Neuronal stem cell (in vitro differentiated cells): ENCODE measurements at regions not wholly inside any gene's neighbourhood (a gene's known extent, or its start where the extent isn't known, plus 50 kb on each side); places are given as distances from the start of the nearest gene placed in this dataset.

Experiments
- DNase-seq: peaks from one replicate; pipeline ENCODE4 v3.0.0-alpha.2; 2013; ENCODE audit warnings: low spot score
- H2AFZ ChIP-seq: one replicate; pipeline ENCODE4 v1.6.1; 2013; ENCODE audit warnings: mild to moderate bottlenecking, low read length, inconsistent platforms
- H2AK5ac ChIP-seq: 2 replicates; pipeline ENCODE4 v1.6.1; 2013; ENCODE audit warnings: low read depth, mild to moderate bottlenecking, inconsistent platforms, low read length, moderate library complexity, mixed read lengths
- H2BK120ac ChIP-seq: 2 replicates; pipeline ENCODE4 v1.6.1; 2013; ENCODE audit warnings: low read depth, mild to moderate bottlenecking, inconsistent platforms, low read length, moderate library complexity, mixed read lengths
- H2BK12ac ChIP-seq: one replicate; pipeline ENCODE4 v1.6.1; 2013; ENCODE audit warnings: low read length, inconsistent platforms
- H2BK15ac ChIP-seq: 2 replicates; pipeline ENCODE4 v1.6.1; 2013; ENCODE audit warnings: mild to moderate bottlenecking, low read length, inconsistent platforms, mixed read lengths
- H2BK5ac ChIP-seq: one replicate; pipeline ENCODE4 v1.6.1; 2013; ENCODE audit warnings: inconsistent platforms, mild to moderate bottlenecking, low read length, moderate library complexity
- H3K14ac ChIP-seq: one replicate; pipeline ENCODE4 v1.6.1; 2013; ENCODE audit warnings: low read length, inconsistent platforms
- H3K18ac ChIP-seq: 2 replicates; pipeline ENCODE4 v1.6.1; 2013; ENCODE audit warnings: low read length, inconsistent platforms
- H3K23ac ChIP-seq: 2 replicates; pipeline ENCODE4 v1.6.1; 2013; ENCODE audit warnings: low read depth, mild to moderate bottlenecking, mixed read lengths, low read length, inconsistent platforms; ENCODE audit not compliant: poor library complexity
- H3K27ac ChIP-seq: replicated peaks from 3 replicates; pipeline ENCODE4 v1.5.1; 2013; ENCODE audit warnings: low read length, inconsistent platforms
- H3K27me3 ChIP-seq, 3 experiments: 2 replicates each; pipeline ENCODE4 v1.6.1; 2013; ENCODE audit warnings: low read length in 3 of 3, mild to moderate bottlenecking in 2 of 3, inconsistent platforms in 1 of 3, low read depth in 1 of 3, mixed read lengths in 1 of 3, moderate library complexity in 1 of 3; ENCODE audit not compliant: control insufficient read depth in 3 of 3, insufficient read depth in 3 of 3
- H3K36me3 ChIP-seq, 2 donors: replicated peaks in 1 of 2; 2 replicates each; pipeline ENCODE4 v1.6.1; 2013; ENCODE audit warnings: low read length in 2 of 2; ENCODE audit not compliant: control insufficient read depth in 2 of 2, insufficient read depth in 2 of 2
- H3K4ac ChIP-seq: 2 replicates; pipeline ENCODE4 v1.6.1; 2013; ENCODE audit warnings: inconsistent platforms, mild to moderate bottlenecking, low read length, moderate library complexity
- H3K4me1 ChIP-seq, 2 donors: 1 replicate in 1 of 2; 2 replicates in 1 of 2; pipeline ENCODE4 v1.6.1; 2013; ENCODE audit warnings: low read length in 2 of 2, low read depth in 1 of 2; ENCODE audit not compliant: control insufficient read depth in 2 of 2, insufficient read depth in 1 of 2
- H3K4me2 ChIP-seq: one replicate; pipeline ENCODE4 v1.6.1; 2013; ENCODE audit warnings: mild to moderate bottlenecking, low read length, inconsistent platforms; ENCODE audit not compliant: insufficient read depth, poor library complexity, severe bottlenecking
- H3K4me3 ChIP-seq, 2 donors: 2 replicates each; pipeline ENCODE4 v1.5.1; 2013; ENCODE audit warnings: low read length in 2 of 2, mild to moderate bottlenecking in 2 of 2, inconsistent platforms in 1 of 2, moderate library complexity in 1 of 2
- H3K79me1 ChIP-seq: one replicate; pipeline ENCODE4 v1.6.1; 2013; ENCODE audit warnings: low read depth, mild to moderate bottlenecking, inconsistent platforms, low read length, moderate library complexity
- H3K9ac ChIP-seq: one replicate; pipeline ENCODE4 v1.6.1; 2013; ENCODE audit warnings: mild to moderate bottlenecking, low read depth, low read length, inconsistent platforms; ENCODE audit not compliant: poor library complexity
- H3K9me3 ChIP-seq, 2 donors: replicated peaks in 1 of 2; 2 replicates each; pipeline versions ENCODE3 to v1.6.1; 2013; ENCODE audit warnings: low read length in 2 of 2, mild to moderate bottlenecking in 2 of 2, inconsistent platforms in 1 of 2, low read depth in 1 of 2, mixed read lengths in 1 of 2, moderate library complexity in 1 of 2; ENCODE audit not compliant: control insufficient read depth in 2 of 2, insufficient read depth in 1 of 2
- H4K8ac ChIP-seq: one replicate; pipeline ENCODE4 v1.6.1; 2013; ENCODE audit warnings: low read depth, mild to moderate bottlenecking, inconsistent platforms, low read length, moderate library complexity
- H4K91ac ChIP-seq: one replicate; pipeline ENCODE4 v1.6.1; 2013; ENCODE audit warnings: low read length, low read depth, mild to moderate bottlenecking, inconsistent platforms; ENCODE audit not compliant: poor library complexity
- WGBS, 2 donors: extraction: QIAGEN DNeasy Blood & Tissue Kit; methylation state at CpG; one replicate each; pipeline ENCODE4 v1.1.7; 2013; ENCODE audit warnings: missing lambda C conversion rate in 2 of 2, mixed read lengths in 1 of 2; ENCODE audit not compliant: insufficient read length in 2 of 2, insufficient replicate concordance in 1 of 2; ENCODE audit errors: extremely low coverage in 2 of 2; 5-methylcytosine and 5-hydroxymethylcytosine counted together

DNA sequence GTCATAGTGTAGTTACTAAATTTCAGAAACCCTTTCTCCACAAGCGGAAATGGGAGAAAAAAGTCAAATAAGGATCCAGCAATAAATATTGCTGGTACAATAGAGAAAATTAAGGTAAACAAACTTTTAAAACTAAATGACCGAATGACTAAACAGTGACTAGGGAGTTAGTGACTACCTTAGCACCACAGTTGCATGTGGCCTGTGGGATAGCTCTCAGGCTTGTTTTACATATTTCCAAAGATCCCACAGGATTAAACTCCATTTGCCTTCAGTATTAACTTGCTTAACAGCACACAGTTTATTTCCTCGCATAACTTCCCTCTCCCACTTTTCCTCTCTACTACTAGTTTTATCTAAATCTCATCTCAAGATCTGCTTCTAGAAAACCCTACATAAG lies 824.3 kb upstream of the KLHL1 start:
- H3K9ac ChIP-seq = no peak overlapping the region
- no peak overlapping the region for H4K91ac ChIP-seq
- H3K4ac ChIP-seq = no peak overlapping the region
- H3K36me3 ChIP-seq = no peaks in the 10 kb centered on the region
- no peaks in the 10 kb centered on the region for H3K79me1 ChIP-seq
- DNase-seq = no peak
- no peak overlapping the region for H4K8ac ChIP-seq
- no peak overlapping the region for H2AK5ac ChIP-seq
- no peak overlapping the region for H2AFZ ChIP-seq
- H3K18ac ChIP-seq = no peak overlapping the region
- H3K4me2 ChIP-seq = no peak overlapping the region
- H2BK12ac ChIP-seq = no peak overlapping the region
- no peak overlapping the region for H3K4me3 ChIP-seq
- no peak overlapping the region for H3K27ac ChIP-seq
- H3K4me1 ChIP-seq = no peaks in the 10 kb centered on the region
- H3K9me3 ChIP-seq = no peaks in the 10 kb centered on the region
- H3K27me3 ChIP-seq = no peaks in the 10 kb centered on the region
- H2BK5ac ChIP-seq = no peak overlapping the region
- no peak overlapping the region for H2BK15ac ChIP-seq
- no peak overlapping the region for H3K23ac ChIP-seq
- no peak overlapping the region for H3K14ac ChIP-seq
- WGBS, 2 donors = 100% methylated on average over 1 of the region's 3 CpGs; no CpG with 5 or more reads in 1 of the 2 donors
- H2BK120ac ChIP-seq = no peak overlapping the region

DNA sequence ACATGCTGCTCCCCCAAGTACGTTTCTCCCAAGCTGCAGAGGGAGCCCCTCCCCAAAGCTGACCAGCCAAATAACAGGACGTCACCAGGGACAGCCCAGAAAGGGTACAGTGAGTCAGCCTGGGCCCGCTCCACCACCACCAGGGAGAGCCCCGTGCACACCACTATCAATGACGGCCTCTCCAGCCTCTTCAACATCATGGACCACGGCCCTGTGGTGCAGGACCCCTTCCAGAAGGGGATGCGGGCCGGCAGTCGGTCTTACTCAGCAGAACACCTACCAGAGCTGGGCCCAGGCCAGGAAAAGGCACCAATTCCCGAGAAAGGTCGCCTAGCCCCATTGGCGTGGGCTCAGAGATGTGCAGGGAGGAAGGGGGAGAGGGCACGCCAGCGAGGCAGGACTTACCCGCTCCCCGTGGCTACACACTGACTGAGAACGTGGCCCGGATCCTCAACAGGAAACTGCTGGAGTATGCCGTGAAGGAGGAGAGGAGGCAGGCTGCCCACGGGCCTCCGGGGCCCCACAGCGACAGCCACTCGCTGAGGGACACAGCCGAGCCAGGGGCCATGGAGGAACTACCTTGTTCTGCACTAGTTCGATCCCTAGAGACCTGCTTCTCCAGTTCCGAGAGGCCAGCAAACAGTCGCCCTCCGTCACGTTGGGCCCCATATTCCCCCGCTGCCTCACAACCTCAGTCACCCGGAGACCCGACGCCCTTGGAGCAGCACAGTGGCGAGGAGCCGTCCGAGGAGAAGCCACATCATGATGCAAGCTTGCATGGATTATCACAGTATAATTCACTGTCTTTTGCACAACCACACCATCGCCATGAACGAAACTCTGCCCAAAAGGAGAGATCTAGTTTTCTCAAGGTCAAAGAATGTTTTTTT lies 815.9 kb upstream of the KLHL1 start:
- Histone ChIP-seq H3K18ac (peak overlapping the region; percentile 38), H3K4me2 (no peak overlapping the region), H3K14ac (peak overlapping the region; percentile 89), H3K79me1 (no peaks in the 10 kb centered on the region), H4K8ac (peak overlapping the region; percentile 65), H3K4me3 (no peak overlapping the region), H4K91ac (peak overlapping the region; percentile 22), H3K9me3 (peaks cover 0 to 3% of the 10 kb centered on the region in 2 donors), H2BK15ac (no peak overlapping the region), H3K27me3 (no peaks in the 10 kb centered on the region), H3K9ac (no peak overlapping the region), H2AK5ac (no peak overlapping the region), H2AFZ (no peak overlapping the region), H2BK12ac (no peak overlapping the region), H2BK5ac (no peak overlapping the region), H3K23ac (peak overlapping the region; percentile 80), H3K36me3 (no peaks in the 10 kb centered on the region), H3K4ac (peak overlapping the region; percentile 23), H2BK120ac (no peak overlapping the region), H3K4me1 (no peaks in the 10 kb centered on the region), H3K27ac (no peak overlapping the region)
- WGBS, 2 donors = no CpG with 5 or more reads among the region's 38 CpGs
- no peak for DNase-seq

DNA sequence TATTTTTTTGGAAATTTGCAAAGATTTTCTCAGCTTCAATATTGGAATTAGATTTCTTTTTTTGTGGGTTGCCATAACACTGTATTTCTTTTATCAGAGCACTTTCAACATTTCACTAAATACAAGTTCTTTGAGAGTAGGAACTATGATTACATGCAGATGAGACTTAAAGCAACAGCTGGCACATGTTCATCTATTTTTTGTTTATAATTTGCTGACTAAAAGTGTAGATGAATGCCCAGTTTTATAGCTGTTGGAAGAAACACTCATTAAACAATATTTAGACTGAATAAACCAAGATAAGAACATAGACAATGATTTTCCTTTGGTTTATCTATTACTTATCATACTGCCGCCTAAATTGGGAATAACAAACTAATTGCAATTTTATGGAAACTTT lies 803.0 kb upstream of the KLHL1 start:
- Histone ChIP-seq H3K4ac (no peak overlapping the region), H2AFZ (no peak overlapping the region), H3K36me3 (no peaks in the 10 kb centered on the region), H3K27me3 (no peaks in the 10 kb centered on the region), H3K27ac (no peak overlapping the region), H2AK5ac (no peak overlapping the region), H3K79me1 (no peaks in the 10 kb centered on the region), H3K4me2 (no peak overlapping the region), H2BK5ac (no peak overlapping the region), H3K9ac (no peak overlapping the region), H3K14ac (no peak overlapping the region), H3K4me1 (no peaks in the 10 kb centered on the region), H4K91ac (no peak overlapping the region), H2BK120ac (no peak overlapping the region), H2BK15ac (no peak overlapping the region), H3K4me3 (no peak overlapping the region), H4K8ac (no peak overlapping the region), H3K9me3 (no peaks in the 10 kb centered on the region), H3K23ac (no peak overlapping the region), H2BK12ac (no peak overlapping the region), H3K18ac (no peak overlapping the region)
- no CpG with 5 or more reads among the region's 1 CpG for WGBS, 2 donors
- no peak for DNase-seq

DNA sequence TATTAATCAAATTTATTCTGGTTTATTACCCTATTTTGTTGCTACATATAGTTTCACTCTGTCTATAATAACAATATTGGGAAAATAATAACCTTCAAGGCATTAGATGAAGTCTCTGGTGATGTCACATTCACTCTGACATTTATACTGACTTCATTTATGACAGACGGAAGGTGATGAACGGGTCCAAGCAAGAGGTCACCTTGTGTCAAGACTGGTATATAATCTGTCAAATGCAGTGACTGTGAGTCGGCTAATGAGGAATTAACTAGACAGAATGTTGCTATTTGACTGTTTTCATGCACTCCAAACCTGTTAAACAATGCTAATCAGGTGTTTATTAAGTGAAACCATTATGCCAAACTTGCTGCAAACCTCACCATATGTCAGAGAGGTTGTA lies 800.5 kb upstream of the KLHL1 start:
- no peak overlapping the region for H2BK120ac ChIP-seq
- no peak overlapping the region for H3K4me3 ChIP-seq
- H4K8ac ChIP-seq = no peak overlapping the region
- no CpG with 5 or more reads among the region's 3 CpGs for WGBS, 2 donors
- no peak overlapping the region for H2AFZ ChIP-seq
- H2AK5ac ChIP-seq = no peak overlapping the region
- no peak overlapping the region for H3K4ac ChIP-seq
- H2BK12ac ChIP-seq = no peak overlapping the region
- no peak overlapping the region for H4K91ac ChIP-seq
- no peak for DNase-seq
- H3K79me1 ChIP-seq = no peaks in the 10 kb centered on the region
- H3K18ac ChIP-seq = no peak overlapping the region
- H3K9ac ChIP-seq = no peak overlapping the region
- no peaks in the 10 kb centered on the region for H3K9me3 ChIP-seq
- no peak overlapping the region for H2BK15ac ChIP-seq
- no peak overlapping the region for H2BK5ac ChIP-seq
- H3K14ac ChIP-seq = no peak overlapping the region
- H3K4me2 ChIP-seq = no peak overlapping the region
- H3K27ac ChIP-seq = no peak overlapping the region
- no peaks in the 10 kb centered on the region for H3K36me3 ChIP-seq
- no peak overlapping the region for H3K23ac ChIP-seq
- no peaks in the 10 kb centered on the region for H3K27me3 ChIP-seq
- peaks cover 0 to 7% of the 10 kb centered on the region in 2 donors for H3K4me1 ChIP-seq
